GDM1 (cell line): ENCODE measurements at regions not wholly inside any gene's neighbourhood (a gene's known extent, or its start where the extent isn't known, plus 50 kb on each side); places are given as distances from the start of the nearest gene placed in this dataset.

Experiments used
- DNase-seq: peaks from one replicate; lab custom pipeline; 2025; lab: John Stamatoyannopoulos, UW

DNA sequence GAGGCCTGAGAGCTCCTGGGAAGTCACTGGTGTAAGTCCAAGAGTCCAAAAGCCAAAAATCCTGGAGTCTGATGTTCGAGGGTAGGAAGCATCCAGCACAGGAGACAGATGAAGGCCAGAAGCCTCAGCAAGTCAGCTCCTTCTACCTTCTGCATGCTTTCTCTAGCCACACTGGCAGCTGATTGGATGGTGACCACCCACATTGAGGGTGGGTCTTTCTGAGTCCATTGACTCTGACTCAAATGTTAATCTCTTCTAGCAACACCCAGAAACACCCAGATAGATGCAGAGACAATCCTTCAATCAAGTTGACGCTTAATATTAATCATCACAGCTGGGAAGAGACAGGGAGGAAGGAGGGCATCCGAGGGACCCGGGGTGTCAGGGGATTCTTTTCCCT, 305.8 kb downstream of the AACS start:
- DNase-seq: no peak

DNA sequence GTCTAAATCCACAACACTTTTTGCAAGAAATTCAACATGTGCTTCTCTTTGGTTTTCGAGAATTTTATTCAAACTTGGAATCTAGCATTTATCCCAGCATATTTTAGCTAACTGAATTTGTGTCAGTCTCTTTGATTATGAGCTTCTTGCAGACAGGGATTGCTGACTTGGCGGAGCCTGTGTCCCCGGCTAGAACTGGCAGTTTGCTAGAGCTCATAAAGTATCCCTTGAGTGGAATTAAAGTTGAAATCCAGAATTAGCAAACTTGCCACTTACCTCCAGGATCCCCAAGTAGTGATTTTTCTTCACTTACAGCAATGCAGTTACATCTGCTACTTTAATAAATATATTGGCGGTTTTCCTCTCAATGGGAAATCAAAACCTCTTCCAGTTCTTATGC, 306.9 kb downstream of the AACS start:
- no peak for DNase-seq

- DNase-seq: no peak
Measured at GRCh38 chr12:125373375-125373774, 308.1 kb downstream of the AACS start.

- DNase-seq: no peak
Measured at GRCh38 chr12:125376422-125376821, 311.2 kb downstream of the AACS start.

DNA sequence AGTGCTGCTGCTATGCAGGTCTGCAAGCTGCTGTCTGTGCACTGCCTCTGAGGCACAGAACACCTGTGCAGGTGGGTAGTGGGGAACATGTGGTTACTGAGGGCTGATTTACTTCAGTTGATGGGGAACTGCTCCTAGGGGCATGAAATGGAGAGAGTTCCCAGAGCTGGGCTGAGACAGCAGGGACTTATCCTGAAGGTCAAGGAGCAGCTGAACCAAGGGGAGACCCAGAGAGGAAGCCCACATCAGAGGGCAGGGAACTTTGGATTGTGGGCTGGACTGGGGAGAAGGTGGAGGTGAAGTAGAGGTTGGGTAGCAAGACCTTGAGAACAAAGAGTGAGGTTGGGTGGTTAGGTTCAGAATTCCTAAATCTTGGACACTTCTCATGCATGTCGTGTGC, 311.9 kb downstream of the AACS start:
- no peak for DNase-seq

DNA sequence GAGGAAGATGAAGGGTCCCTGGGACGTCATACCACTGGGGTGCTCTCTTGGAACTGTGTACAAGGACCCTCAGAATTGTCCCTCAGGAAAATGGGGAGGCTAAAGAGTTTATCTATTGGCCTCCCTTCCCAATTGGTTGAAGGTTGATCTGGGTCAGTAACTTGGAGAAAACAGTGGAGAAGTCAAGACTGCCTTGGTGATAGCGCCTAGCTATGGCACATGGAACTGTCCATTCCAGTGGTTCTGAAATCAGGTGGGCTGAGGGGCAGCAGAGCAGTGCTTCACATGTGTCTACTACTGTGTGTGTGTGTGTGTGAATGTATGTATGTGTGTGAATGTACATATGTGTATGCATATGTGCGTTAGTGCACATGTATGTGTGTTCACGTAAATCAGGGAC, 316.1 kb downstream of the AACS start:
- no peak for DNase-seq

DNA sequence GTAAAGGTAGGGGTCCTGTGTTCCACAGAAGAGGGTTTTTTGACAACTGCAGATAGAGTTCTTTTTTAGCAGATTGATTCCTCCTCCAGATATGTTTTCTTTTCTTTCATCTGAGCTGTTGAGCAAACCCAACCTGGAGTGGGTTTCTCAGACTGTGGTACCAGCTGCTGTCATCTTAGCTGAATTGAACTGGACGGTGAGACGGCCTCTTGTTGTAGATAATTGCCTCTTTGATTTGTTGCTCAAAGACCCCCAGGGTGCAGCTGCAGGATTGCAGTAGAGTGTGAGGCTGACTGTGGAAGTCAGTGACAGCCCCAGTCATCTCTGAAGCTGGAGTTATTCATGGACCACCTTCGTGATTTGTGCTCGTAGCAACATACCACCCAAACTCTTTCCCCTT, 317.7 kb downstream of the AACS start:
- no peak for DNase-seq

DNA sequence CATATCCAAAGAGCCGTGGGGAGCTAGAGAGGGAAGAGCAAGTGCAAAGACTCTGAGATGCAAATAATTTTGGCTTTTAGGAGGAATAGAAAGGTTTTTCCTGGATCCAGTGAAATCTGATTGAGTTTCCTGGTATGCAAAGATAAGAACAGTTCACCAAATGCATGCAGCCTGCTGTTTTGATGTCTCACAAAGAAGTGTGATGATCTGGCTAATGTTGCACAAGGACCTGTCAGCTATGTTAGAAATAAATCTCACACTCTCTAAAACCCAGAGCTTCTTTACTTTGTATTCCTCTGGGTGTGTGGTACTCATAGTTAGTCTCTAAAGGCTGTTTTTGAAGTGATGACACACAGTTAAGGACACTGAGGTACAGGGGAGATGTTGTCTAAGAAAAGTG, 321.4 kb downstream of the AACS start:
- no peak for DNase-seq

DNA sequence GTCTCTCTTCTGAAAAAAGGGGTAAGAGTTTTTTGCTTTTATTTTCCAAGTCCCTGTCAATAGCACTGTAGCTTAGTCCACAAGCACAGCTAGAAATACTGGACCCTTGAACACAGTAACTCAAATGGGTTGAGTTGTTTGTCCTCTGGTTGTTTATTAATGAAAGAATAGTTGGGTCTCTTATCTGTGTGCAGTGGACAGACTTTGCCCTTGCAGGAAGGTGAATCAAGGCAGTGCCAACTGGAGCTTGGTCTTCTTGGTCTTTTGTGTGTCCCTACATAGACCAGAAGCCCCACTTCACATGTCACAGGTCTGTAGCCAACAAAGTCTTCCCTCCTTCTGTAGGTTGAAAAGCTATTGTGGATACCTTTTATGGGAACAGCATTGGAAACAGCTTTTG, 322.0 kb downstream of the AACS start:
- DNase-seq: no peak

GRCh38 chr12:125389061-125389697, 323.9 kb downstream of the AACS start:
- DNase-seq: no peak

GRCh38 chr12:125393569-125393968, 328.3 kb downstream of the AACS start:
- no peak for DNase-seq

DNA sequence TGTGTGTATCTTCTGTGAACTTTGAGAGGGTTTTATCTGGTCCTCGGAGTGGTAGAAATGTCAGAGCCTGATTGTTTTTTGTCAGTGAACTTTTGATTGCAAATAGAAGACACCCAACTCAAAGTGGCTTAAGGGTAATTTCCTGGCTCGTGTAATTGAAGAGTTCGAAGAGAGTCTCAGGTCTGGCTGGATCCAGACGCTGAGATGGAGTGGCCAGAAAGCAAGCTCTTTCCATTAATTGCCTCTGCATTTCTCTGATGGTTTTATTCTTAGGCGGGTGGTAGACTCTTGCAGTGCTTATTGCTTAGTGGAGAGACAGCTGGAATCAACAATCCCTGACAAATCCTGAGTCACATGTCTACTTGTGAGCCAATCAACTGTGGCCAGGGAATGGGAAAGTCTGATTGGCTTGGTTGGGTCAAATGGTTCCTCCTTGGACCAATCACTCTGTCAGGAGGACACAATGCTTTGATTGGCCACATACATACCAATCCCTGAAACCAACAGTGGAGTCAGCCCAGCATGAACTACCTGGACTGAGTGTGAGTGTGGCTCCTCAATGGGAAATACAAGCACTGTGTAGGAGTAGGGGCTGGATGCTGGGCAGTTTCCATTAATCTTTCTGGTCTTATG, 330.5 kb downstream of the AACS start:
- DNase-seq: no peak

GRCh38 chr12:125399489-125399888, 334.3 kb downstream of the AACS start:
- no peak for DNase-seq

DNA sequence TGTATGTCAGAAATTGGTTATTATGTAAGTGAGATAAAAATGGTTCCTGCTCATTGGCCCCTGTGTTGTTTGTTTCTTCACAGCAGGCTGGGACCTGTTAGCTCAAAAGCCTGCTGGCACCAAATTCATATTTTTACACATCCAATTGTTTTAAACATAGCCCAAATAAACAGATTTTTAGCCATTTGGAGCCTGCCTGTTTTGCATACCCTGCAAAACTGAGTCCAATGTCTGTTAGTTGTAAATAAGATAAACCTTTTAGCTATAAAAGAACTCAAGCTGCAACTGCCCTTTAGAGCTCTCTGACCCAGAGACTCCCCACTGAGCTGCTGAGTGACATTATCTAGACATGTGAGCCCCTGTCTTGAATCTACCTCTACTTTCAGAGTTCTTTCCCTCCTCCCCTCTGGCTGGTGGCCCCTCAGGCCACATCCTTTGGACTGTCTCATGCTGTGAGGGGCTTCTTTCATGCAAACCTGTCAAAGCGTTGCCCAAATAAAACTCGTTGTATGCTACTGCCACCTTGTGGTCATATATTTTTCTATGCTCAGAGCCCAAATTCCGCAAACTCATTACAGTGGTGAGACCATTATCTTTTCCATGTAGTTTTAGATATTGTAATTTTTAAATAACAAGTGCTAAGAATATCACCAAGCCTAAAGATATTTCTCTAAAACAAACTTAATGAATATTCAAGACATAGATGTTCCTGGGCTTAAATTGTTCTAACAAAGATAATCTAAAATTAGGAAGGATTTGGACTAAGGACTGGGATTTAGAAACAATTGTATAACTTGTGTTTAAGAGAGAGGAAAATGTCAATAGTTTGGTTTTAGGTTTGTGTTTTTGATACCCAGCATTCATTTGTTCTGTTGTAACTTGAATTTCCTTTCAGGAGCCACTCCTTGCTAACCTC, 337.9 kb downstream of the AACS start:
- DNase-seq: no peak

DNA sequence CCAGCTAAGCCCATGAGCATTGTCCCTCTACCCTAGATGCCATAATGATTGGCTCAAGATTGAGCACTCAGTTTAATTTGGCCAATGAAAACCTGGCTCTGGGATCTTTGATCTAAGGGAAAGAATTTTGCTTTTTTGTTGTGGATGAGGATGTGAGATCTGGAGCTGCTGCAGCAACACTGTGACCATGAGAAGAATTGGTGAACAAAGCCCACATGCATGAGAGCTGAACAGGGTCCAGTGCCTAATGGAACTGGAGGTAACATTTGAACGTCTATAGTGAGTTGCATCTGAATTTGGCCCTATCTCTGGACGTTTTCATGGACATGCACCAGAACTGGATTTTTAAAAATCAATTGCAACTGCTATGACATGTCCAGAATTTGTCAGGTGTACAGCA, 338.6 kb downstream of the AACS start:
- no peak for DNase-seq

- no peak for DNase-seq
Measured at GRCh38 chr12:125406131-125406530, 340.9 kb downstream of the AACS start.

DNA sequence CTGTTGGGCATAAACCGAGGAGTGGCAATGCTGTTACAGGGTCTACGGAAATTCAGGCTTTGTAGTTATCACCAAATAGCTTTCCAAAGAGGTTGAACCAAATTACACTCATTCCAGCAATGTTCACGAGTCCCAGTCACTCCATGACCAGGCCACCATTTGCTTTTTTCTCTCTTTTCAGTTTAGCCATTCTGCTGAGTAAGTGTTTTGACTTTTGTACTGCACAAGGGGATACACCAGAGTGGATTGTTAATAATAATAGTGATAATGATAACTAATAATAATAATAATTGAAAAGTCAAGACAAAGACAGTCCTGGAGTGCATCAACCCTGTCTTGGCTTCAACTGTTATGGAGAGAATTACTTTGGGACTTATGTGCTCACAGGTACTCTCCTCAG, 343.5 kb downstream of the AACS start:
- no peak for DNase-seq

DNA sequence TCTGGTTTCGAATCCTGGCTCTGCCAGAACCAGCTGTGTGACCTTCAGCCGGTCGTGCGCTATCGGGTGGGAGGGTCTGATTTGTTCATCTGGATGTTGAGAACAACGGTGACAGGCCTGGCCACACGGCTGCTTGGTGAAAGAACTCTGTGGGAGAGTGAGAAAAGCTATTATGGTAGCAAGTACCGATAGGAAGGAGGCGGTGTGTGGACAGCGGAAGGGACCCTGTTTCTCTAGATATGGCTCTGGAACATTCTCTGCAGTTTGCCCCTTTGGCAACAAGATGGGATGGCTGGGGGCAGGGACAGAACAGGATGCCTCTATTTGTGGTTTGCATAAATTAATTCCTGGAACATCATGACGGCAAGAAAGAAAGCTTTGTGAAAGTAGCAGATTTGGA, 347.3 kb downstream of the AACS start:
- DNase-seq: no peak

- DNase-seq: no peak
Measured at GRCh38 chr12:125417446-125417845, 352.2 kb downstream of the AACS start.

DNA sequence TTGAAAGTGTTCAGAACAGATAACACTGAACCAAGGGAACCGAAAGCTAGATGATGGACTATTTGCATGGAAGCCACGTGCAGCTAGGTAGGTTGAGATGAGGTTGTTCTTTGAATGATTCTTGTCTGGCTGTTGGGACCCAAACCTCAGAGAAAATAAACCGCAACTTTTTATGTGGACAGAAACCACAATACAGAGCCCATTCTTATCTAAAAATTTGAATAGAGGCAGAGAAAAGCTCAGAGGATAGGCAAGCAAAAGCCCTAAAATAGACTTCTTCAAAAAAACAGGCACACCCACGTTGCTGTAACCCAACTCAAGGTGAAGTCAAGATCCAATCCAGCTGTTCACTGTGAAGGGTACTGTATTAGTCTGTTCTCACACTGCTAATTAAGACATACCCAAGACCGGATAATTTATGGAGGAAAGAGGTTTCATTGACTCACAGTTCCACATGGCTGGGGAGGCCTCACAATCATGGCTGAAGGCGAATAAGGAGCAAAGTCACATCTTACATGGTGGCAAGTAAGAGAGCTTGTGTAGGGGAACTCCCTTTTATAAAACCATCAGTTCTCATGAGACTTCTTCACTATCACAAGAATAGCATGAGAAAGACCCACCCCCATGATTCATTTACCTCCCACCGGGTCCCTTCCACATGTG, 353.8 kb downstream of the AACS start:
- no peak for DNase-seq

- DNase-seq: no peak
Measured at GRCh38 chr12:125424909-125425308, 359.7 kb downstream of the AACS start.

DNA sequence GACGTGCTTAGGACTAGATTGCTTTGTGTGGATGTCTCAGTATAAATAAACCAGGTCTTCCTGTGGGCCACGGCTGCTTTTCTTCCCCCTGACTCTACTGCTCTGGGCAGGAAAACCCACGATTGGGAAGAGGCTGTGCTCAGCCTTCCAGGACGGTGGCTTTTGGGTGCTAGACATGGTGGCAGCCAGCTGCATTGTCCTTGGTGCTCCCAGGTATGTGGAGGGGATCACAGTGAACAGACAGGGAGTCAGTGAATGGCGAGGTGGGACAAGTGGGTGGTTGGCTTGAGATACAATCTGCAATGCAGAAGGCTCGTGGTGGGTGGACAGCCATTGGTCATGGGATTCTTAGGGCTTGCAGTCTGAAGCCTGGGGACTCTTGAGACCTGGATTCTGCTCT, 366.3 kb downstream of the AACS start:
- no peak for DNase-seq

- DNase-seq: no peak
Measured at GRCh38 chr12:125434131-125434530, 368.9 kb downstream of the AACS start.
